ENCODE measurements at regions not wholly inside any gene's neighbourhood (a gene's known extent, or its start where the extent isn't known, plus 50 kb on each side); places are given as distances from the start of the nearest gene placed in this dataset.

GRCh38 chr11:39741066-39741465 lies 1718.4 kb downstream of the LRRC4C start:
- TF ChIP-seq, protein P1, sequence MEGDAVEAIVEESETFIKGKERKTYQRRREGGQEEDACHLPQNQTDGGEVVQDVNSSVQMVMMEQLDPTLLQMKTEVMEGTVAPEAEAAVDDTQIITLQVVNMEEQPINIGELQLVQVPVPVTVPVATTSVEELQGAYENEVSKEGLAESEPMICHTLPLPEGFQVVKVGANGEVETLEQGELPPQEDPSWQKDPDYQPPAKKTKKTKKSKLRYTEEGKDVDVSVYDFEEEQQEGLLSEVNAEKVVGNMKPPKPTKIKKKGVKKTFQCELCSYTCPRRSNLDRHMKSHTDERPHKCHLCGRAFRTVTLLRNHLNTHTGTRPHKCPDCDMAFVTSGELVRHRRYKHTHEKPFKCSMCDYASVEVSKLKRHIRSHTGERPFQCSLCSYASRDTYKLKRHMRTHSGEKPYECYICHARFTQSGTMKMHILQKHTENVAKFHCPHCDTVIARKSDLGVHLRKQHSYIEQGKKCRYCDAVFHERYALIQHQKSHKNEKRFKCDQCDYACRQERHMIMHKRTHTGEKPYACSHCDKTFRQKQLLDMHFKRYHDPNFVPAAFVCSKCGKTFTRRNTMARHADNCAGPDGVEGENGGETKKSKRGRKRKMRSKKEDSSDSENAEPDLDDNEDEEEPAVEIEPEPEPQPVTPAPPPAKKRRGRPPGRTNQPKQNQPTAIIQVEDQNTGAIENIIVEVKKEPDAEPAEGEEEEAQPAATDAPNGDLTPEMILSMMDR (IDR thresholded peaks at IDR 0.05) = no peak
- no peak for TF ChIP-seq POLR2A (IDR thresholded peaks at IDR 0.05)

Measured in lower leg skin (tissue), 3 donors.